ENCODE measurements at regions not wholly inside any gene's neighbourhood (a gene's known extent, or its start where the extent isn't known, plus 50 kb on each side); places are given as distances from the start of the nearest gene placed in this dataset.

DNA sequence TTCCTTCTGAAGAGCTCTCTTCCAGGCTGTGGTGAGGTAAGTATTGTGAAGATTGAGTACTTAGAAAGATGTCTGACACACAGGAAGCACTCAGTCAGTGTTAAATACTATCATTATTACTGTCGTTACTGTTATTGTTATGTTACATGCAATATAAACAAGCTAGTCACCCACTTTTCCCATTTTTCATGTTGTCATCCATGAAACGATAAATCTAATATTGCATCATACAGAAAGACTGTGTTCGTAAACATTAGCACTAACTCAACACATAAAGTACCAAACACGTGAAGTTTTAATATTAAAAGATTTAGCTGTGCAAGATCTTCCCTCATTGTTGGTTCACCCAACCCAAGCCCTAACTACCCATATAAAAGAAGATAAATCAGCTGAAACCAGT lies 109.2 kb upstream of the NRSN1 start:
- DNase-seq (ENCODE audit: low read depth in 2 of 2), result no peak

DNA sequence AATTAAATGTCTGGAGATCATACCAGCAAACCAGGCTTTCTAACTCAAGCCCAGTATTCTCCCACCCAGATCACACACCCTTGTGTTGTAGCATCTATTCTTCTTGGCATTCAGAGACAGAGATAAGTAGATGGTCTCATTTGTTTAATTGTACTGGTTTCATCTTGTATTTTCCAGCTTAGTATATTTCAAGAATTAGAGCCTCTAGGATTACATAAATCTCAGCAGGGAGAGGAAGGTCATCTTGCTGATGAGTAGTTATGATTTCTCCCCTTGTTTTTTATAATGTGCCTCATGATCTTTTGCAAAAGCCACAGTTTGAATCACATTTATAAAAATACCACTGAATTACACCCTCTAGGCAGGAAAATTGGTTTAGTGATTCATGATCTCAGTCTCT lies 106.6 kb upstream of the NRSN1 start:
- DNase-seq (ENCODE audit: low read depth in 2 of 2), result no peak

- no peak for DNase-seq (ENCODE audit: low read depth in 2 of 2)
Measured at GRCh38 chr6:24019830-24020229, 106.2 kb upstream of the NRSN1 start.

- no peak for DNase-seq (ENCODE audit: low read depth in 2 of 2)
Measured at GRCh38 chr6:24026050-24026449, 100.0 kb upstream of the NRSN1 start.

GRCh38 chr6:24031496-24031895 lies 94.5 kb upstream of the NRSN1 start:
- DNase-seq (ENCODE audit: low read depth in 2 of 2), result no peak

GRCh38 chr6:24032896-24033688 lies 92.9 kb upstream of the NRSN1 start:
- DNase-seq (ENCODE audit: low read depth in 2 of 2), result no peak

- DNase-seq (ENCODE audit: low read depth in 2 of 2), result no peak
Measured at GRCh38 chr6:24043848-24044247, 82.2 kb upstream of the NRSN1 start.

DNA sequence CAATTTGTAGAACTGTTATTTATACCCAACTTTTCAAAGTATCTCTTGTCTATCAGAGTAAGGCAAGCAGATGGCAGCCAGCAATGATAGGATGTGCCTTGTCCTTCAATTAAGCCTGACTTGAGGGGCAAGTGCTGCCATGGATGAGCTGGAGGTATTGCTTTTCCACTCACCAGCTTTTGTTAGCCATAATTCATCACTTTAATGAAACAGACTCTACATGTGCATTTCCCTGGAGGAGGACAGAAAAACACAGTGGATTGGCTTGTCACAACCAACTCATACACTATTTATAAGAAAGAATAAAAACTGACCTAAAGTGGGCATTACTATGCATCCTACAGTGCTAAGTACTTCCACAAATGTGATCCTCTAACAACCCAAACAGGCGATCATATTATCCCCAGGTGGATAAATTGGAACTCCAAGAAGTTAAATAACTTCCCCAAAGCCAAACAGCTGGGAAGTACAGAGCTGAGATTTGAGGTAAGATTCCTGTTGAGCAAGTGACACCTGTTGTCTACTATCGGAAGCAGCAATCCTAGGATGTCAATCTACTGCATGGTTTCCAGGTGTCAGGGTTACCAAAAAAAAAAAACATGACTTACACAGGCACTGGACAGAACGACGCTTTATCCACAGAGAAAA lies 73.9 kb upstream of the NRSN1 start:
- DNase-seq (ENCODE audit: low read depth in 2 of 2), result no peak

DNA sequence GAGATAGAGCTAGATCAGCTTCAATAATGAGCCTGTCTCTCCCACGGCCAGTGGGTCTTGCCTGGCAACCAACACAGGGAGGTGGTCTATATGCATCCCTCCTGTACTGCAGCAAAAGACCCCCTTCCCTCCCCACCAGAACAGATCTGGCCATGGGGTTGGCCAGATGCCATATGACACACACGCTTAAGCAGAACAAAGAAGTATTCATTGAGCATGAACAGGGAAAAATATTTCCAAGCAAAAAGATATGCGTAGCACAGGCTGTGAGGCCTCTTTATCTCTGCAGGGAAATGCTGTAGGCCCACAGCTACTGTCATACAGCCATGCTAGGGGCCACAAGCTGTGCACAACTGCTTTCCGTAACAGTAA lies 73.4 kb upstream of the NRSN1 start:
- no peak for DNase-seq (ENCODE audit: low read depth in 2 of 2)

DNA sequence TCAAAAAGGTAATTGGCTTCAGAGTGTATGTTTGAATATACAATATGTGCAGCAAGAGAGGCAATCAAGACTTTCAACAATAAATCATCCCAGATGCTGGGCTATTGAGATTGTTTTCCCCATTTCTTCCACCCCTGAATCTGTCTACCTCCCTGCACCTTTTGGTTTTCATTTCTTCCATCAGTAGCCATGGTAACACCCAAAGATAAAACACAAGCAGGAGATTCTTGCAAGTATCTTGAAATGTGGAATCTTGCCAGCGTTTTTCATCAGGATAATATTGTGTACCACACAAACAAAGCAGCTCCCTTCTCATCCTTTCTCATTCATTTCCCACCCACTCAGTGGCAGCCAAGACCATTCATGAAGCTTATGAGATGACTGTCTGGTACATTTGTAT lies 73.0 kb upstream of the NRSN1 start:
- no peak for DNase-seq (ENCODE audit: low read depth in 2 of 2)

GRCh38 chr6:24054388-24054787 lies 71.6 kb upstream of the NRSN1 start:
- no peak for DNase-seq (ENCODE audit: low read depth in 2 of 2)

- no peak for DNase-seq (ENCODE audit: low read depth in 2 of 2)
Measured at GRCh38 chr6:24056567-24056966, 69.4 kb upstream of the NRSN1 start.

DNA sequence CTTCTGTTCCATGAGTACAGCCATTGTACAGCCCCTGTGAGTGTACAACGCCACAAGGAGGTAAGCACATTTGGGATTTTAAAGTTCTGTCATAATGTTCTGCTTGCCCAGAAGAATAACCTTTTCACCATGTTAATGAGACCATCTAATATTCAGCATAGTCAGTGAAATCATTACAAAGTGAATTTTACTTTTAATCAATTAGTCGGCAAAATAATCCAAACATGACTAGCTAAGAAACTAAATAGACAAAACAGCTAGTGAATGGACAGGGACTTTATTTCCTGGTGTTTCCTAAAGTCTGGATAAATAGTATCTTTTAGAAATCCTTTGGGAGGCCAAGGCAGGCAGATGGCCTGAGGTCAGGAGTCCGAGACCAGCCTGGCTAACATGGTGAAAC lies 69.0 kb upstream of the NRSN1 start:
- no peak for DNase-seq (ENCODE audit: low read depth in 2 of 2)

DNA sequence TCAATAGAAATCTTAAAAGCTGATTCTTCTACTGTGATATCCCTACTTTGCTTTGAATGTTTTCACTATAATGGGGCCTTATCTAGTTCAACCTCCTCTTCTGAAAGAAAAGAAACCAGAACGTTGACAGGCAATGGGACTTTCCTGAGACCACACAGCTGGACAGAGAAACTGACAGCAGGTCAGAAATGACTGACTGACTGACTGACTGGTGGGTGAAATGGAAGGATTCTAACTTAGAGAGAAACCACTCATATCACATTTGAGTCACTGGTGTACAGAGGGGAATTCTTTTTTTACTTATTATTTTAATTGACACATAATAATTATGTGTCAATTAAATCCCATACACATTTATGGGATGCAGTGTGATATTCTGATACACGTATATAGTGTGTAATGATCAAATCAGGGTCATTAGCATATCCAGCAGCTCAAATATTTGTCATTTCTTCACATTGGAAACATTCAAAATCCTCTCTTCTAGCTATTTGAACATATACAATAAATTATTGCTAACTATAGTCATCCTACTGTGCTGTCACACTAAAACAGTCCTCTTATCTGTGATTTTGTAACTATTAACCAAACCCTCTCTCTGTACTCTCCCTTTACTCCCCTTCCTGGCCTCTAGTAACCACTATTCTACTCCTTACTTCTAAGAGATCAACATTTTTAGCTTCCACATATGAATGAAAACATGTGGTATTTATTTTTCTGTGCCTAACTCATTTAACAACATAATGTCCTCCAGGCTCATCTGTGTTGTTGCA lies 64.8 kb upstream of the NRSN1 start:
- peak in 1 of 2 donors; percentile 1 for DNase-seq (ENCODE audit: low read depth in 2 of 2)

DNA sequence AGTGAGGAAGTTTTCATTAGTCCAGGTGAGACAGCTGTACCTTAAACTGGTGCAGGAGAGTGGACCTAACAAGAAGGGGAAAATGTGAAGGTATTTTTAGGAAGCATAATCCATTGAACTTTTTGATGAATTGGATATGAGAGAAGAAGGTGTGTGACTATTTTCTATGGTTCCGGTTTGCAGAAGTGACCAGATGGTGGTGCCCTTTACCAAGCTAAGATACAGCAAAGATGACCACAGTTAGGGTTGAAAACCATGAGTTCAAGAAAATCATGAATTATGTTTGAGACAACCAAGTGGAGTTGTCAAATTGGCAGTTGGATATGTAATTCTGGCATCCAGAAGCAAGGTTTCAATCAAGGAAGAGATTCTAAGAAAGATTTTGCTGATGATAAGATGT lies 61.9 kb upstream of the NRSN1 start:
- no peak for DNase-seq (ENCODE audit: low read depth in 2 of 2)

- no peak for DNase-seq (ENCODE audit: low read depth in 2 of 2)
Measured at GRCh38 chr6:24064832-24065231, 61.2 kb upstream of the NRSN1 start.

DNA sequence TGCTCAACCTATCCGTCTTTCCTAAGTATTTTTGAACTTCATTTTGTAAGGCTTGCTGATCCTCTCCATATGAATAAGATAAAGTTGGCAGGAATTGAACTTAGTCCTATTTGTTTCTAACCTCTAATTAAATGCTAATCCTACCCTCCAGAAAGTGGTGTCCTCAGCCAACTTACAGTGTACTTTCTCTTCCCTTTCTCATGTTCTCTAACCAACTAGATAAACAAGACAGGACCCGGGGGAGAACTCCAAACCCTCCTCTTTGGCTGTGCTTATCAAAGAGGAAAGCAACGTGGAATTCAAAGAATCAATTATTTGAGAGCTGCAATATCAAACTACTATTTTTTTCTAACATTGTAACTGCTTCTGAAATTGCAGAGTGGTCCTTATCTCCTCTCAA lies 56.5 kb upstream of the NRSN1 start:
- no peak for DNase-seq (ENCODE audit: low read depth in 2 of 2)

GRCh38 chr6:24072038-24072746 lies 53.8 kb upstream of the NRSN1 start:
- no peak for DNase-seq (ENCODE audit: low read depth in 2 of 2)

- no peak for DNase-seq (ENCODE audit: low read depth in 2 of 2)
Measured at GRCh38 chr6:24076011-24076410, 50.0 kb upstream of the NRSN1 start.

Data from stimulated activated CD4-positive, alpha-beta T cell treated with anti-CD3 and anti-CD28 coated beads, Interleukin-4, amount 100 ng/mL, for 48 hours (primary cell).